Skeletal muscle satellite cell (primary cell): ENCODE measurements at regions not wholly inside any gene's neighbourhood (a gene's known extent, or its start where the extent isn't known, plus 50 kb on each side); places are given as distances from the start of the nearest gene placed in this dataset.
"Not testable (repeated sequence)": the region's sequence is repeated elsewhere in the genome, so short reads cannot be mapped to it uniquely, and the experiment has no call there.

Source experiments
- H3K27me3 ChIP-seq: 2 replicates; pipeline ENCODE4 v1.7.0; 2013; ENCODE audit warnings: low read length; ENCODE audit not compliant: control insufficient read depth, insufficient read depth
- H3K36me3 ChIP-seq: 2 replicates; pipeline ENCODE4 v1.7.0; 2013; ENCODE audit warnings: mild to moderate bottlenecking, control low read depth, low read length; ENCODE audit not compliant: insufficient read depth
- H3K4me1 ChIP-seq: 2 replicates; pipeline ENCODE4 v1.7.0; 2013; ENCODE audit warnings: low read length; ENCODE audit not compliant: control insufficient read depth, insufficient read depth
- H3K4me2 ChIP-seq: 2 replicates; pipeline ENCODE4 v1.7.0; 2013; ENCODE audit warnings: mild to moderate bottlenecking, low read length
- H3K4me3 ChIP-seq: 2 replicates; pipeline ENCODE4 v1.7.0; 2013; ENCODE audit warnings: low read length
- H3K9ac ChIP-seq: 2 replicates; pipeline ENCODE4 v1.7.0; 2013; ENCODE audit warnings: mild to moderate bottlenecking, low read depth, low read length, moderate library complexity
- H3K9me3 ChIP-seq: replicated peaks from 2 replicates; pipeline ENCODE4 v1.7.0; 2013; ENCODE audit warnings: mild to moderate bottlenecking, control low read depth, low read length

- Histone ChIP-seq H3K4me3 (no peak overlapping the region), H3K27me3 (no peaks in the 10 kb centered on the region), H3K4me2 (no peak overlapping the region), H3K4me1 (no peaks in the 10 kb centered on the region), H3K36me3 (no peaks in the 10 kb centered on the region), H3K9me3 (no peaks in the 10 kb centered on the region), H3K9ac (no peak overlapping the region)
Measured at GRCh38 chr4:19047279-19047880, 1025.8 kb upstream of the LCORL start.

- Histone ChIP-seq H3K4me2 (no peak overlapping the region), H3K9me3 (peaks cover 7% of the 10 kb centered on the region), H3K27me3 (no peaks in the 10 kb centered on the region), H3K4me1 (no peaks in the 10 kb centered on the region), H3K4me3 (no peak overlapping the region), H3K9ac (no peak overlapping the region), H3K36me3 (no peaks in the 10 kb centered on the region)
Measured at GRCh38 chr4:19039816-19040215, 1018.3 kb upstream of the LCORL start.

GRCh38 chr4:19038231-19038630, 1016.7 kb upstream of the LCORL start:
- Histone ChIP-seq H3K4me3 (no peak overlapping the region), H3K9me3 (peaks cover 7% of the 10 kb centered on the region), H3K9ac (no peak overlapping the region), H3K4me2 (no peak overlapping the region), H3K27me3 (no peaks in the 10 kb centered on the region), H3K36me3 (no peaks in the 10 kb centered on the region), H3K4me1 (no peaks in the 10 kb centered on the region)

- Histone ChIP-seq H3K36me3 (no peaks in the 10 kb centered on the region), H3K9ac (no peak overlapping the region), H3K4me2 (no peak overlapping the region), H3K4me3 (no peak overlapping the region), H3K9me3 (no peaks in the 10 kb centered on the region), H3K27me3 (no peaks in the 10 kb centered on the region), H3K4me1 (no peaks in the 10 kb centered on the region)
Measured at GRCh38 chr4:19033816-19034733, 1012.5 kb upstream of the LCORL start.

GRCh38 chr4:19030536-19030935, 1009.0 kb upstream of the LCORL start:
- no peak overlapping the region for H3K4me2 ChIP-seq
- H3K9ac ChIP-seq = no peak overlapping the region
- H3K4me3 ChIP-seq = no peak overlapping the region

GRCh38 chr4:19030048-19030447, 1008.5 kb upstream of the LCORL start:
- no peaks in the 10 kb centered on the region for H3K27me3 ChIP-seq
- H3K4me1 ChIP-seq = no peaks in the 10 kb centered on the region
- H3K9me3 ChIP-seq = peaks cover 3% of the 10 kb centered on the region
- H3K9ac ChIP-seq = no peak overlapping the region
- no peak overlapping the region for H3K4me3 ChIP-seq
- no peaks in the 10 kb centered on the region for H3K36me3 ChIP-seq
- H3K4me2 ChIP-seq = no peak overlapping the region

More at GRCh38 chr4:19030536-19030935, 1009.0 kb upstream of the LCORL start:
- H3K9me3 ChIP-seq = peaks cover 3% of the 10 kb centered on the region
- no peaks in the 10 kb centered on the region for H3K4me1 ChIP-seq
- H3K36me3 ChIP-seq = no peaks in the 10 kb centered on the region
- H3K27me3 ChIP-seq = no peaks in the 10 kb centered on the region

GRCh38 chr4:19026281-19026680, 1004.7 kb upstream of the LCORL start:
- Histone ChIP-seq H3K4me1 (no peaks in the 10 kb centered on the region), H3K9me3 (peaks cover 3% of the 10 kb centered on the region), H3K4me2 (no peak overlapping the region), H3K27me3 (no peaks in the 10 kb centered on the region), H3K9ac (no peak overlapping the region), H3K4me3 (no peak overlapping the region), H3K36me3 (no peaks in the 10 kb centered on the region)

- Histone ChIP-seq H3K4me3 (no peak overlapping the region), H3K36me3 (no peaks in the 10 kb centered on the region), H3K9ac (no peak overlapping the region), H3K4me2 (no peak overlapping the region), H3K9me3 (peaks cover 3% of the 10 kb centered on the region), H3K27me3 (no peaks in the 10 kb centered on the region), H3K4me1 (no peaks in the 10 kb centered on the region)
Measured at GRCh38 chr4:19025031-19025430, 1003.5 kb upstream of the LCORL start.

- no peak overlapping the region for H3K9ac ChIP-seq
- H3K36me3 ChIP-seq = no peaks in the 10 kb centered on the region
- H3K4me2 ChIP-seq = no peak overlapping the region
- no peak overlapping the region for H3K4me3 ChIP-seq
- no peaks in the 10 kb centered on the region for H3K27me3 ChIP-seq
- H3K9me3 ChIP-seq = peaks cover 3% of the 10 kb centered on the region
- no peaks in the 10 kb centered on the region for H3K4me1 ChIP-seq
Measured at GRCh38 chr4:19024047-19024446, 1002.5 kb upstream of the LCORL start.

- H3K9me3 ChIP-seq = no peaks in the 10 kb centered on the region
Measured at GRCh38 chr4:19021617-19022016, 1000.1 kb upstream of the LCORL start.

GRCh38 chr4:19016550-19016949, 995.0 kb upstream of the LCORL start:
- H3K9me3 ChIP-seq, H3K4me1 ChIP-seq, H3K4me2 ChIP-seq, H3K36me3 ChIP-seq, H3K27me3 ChIP-seq, H3K9ac ChIP-seq, H3K4me3 ChIP-seq: not testable (repeated sequence)

More at GRCh38 chr4:19021617-19022016, 1000.1 kb upstream of the LCORL start:
- no peaks in the 10 kb centered on the region for H3K36me3 ChIP-seq
- no peaks in the 10 kb centered on the region for H3K27me3 ChIP-seq
- H3K4me2 ChIP-seq = no peak overlapping the region
- H3K4me1 ChIP-seq = no peaks in the 10 kb centered on the region
- H3K9ac ChIP-seq = no peak overlapping the region
- H3K4me3 ChIP-seq = no peak overlapping the region

- Histone ChIP-seq H3K4me1 (no peaks in the 10 kb centered on the region), H3K4me2 (no peak overlapping the region), H3K36me3 (no peaks in the 10 kb centered on the region), H3K9ac (no peak overlapping the region), H3K27me3 (no peaks in the 10 kb centered on the region), H3K4me3 (no peak overlapping the region), H3K9me3 (no peaks in the 10 kb centered on the region)
Measured at GRCh38 chr4:19014594-19014993, 993.0 kb upstream of the LCORL start.
